ENCODE measurements at regions not wholly inside any gene's neighbourhood (a gene's known extent, or its start where the extent isn't known, plus 50 kb on each side); places are given as distances from the start of the nearest gene placed in this dataset.
"Not testable (repeated sequence)": the region's sequence is repeated elsewhere in the genome, so short reads cannot be mapped to it uniquely, and the experiment has no call there.

DNA sequence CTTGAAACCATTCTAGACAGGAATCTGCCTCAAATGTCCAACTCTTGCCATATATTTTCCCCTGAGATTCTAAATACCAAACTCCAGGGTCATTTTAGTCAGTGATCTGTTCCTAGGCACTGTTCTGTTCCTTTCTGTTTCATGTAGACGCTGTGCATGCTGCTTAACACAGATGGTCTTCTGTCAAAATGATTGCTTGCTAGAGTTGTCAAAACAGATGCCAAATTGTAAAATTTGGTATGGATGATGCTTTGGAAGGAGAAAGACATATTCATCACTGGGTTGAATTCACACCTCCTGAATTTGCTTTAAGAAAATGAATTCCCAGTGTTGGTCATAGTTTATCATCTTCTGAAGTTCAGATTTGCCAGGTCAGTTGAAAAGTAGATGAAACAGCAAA lies 425.9 kb downstream of the ETS1 start:
- no peak for DNase-seq (ENCODE audit: low spot score)

DNA sequence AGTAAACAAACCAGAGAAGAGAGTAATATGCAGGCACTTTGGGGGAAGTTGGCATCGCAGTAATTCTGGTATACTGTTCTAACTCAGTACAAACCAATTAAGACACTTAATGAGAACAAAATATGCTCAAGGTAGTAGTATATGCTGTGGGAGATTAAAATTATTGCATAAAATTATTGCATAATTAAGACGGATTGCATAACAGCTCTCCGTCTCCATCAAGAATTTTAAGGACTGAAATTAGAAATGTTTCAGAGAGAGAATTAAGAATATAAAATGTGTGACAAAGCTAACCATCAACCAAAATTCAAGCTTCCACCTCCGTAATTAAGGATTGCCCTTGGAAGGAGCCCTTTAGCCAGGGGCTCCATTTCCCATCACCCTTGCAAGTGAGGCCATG lies 428.5 kb downstream of the ETS1 start:
- no peak for DNase-seq (ENCODE audit: low spot score)

DNA sequence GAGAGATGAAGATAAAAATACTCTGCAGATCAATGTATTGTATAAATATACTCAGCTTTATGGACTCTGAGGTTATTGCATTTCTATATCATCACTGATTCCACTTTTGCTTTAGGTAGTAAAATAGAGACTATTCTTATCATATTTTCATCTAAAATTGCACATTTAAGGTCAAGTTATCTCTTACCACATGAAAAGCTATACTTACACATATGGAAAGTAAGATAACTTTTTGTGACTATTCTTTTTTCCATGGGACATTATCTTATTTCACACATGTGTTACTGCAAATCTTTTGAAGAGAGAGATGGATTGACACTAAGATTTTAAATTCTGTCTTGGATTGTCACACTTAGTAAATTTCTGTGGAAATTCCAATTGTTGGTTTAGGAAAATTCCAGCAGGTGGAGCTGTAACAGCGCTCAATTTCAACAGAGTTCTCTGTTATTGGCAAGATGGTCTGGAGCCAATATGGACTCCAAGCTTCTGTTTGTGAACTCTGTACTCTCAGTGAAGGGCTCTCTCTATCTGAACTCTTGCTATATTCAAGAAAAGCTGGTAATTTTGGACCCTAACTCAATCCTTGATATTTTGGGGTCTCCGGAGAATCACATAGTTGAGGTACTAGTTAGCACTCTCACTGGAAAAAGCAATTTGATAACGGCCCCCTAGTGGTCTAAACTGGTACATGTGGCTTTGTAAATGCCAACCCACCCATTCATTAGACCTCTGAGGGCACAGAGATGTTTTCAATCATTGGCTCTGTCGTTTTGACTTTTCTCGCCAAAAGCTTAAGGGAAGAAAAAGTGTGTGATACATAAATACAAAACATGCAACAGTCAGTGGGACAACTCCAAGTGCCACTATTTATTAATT lies 429.7 kb downstream of the ETS1 start:
- peak; percentile 48 for DNase-seq (ENCODE audit: low spot score)

DNA sequence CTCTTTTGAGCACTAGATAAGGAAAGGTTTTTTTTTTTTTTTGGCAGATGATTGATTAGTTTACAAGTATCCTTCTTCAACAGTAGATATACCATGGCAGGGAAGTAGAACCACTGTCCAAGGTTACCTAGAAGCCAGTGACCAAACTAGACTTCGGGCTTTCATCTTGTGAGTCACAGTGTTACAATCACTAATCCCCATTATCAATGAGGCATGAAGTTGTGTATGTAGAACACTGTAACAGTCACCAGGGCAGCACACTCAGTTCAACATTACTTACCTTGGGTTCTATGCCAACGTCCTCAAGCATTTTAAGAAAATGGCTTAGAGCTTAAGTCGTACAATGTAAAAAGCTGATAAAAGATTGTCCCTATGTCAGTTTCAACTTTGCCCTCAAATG lies 430.9 kb downstream of the ETS1 start:
- DNase-seq (ENCODE audit: low spot score) = no peak

DNA sequence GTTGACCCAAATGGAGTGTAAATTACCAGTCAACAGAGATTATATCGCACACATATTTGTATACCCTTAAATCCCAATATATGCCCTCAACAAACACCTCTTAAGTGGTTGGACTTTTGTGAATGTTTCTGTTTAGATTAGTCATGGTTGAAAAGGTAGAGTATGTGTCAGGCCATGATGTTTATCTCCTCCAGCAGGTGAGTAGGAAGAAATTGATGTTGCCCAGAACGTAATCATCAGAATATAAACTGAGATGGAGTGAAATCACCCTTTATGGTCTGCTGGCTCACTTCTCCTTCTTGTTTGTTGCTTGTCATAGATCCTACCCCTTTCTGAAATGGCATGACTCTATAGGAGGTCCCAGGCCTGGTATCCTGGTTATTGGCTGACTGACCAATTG lies 431.8 kb downstream of the ETS1 start:
- DNase-seq (ENCODE audit: low spot score) = no peak

DNA sequence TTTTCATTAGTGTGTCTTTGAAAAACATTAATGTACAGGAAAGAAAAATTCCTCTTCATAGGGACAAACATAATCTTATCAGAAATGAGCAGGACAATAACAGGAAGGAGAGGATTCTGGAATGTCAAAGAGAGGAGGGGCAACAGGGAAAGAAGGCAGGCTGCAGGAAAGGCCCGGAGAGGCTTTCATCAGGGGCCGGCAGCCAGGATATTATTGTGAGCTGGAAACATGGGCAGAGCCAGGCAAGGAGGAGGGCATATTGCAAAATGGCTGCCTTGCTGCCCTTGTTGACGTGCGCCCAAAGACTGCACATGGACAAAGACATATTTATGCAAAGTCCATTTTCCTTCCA lies 433.7 kb downstream of the ETS1 start:
- no peak for DNase-seq (ENCODE audit: low spot score)

DNA sequence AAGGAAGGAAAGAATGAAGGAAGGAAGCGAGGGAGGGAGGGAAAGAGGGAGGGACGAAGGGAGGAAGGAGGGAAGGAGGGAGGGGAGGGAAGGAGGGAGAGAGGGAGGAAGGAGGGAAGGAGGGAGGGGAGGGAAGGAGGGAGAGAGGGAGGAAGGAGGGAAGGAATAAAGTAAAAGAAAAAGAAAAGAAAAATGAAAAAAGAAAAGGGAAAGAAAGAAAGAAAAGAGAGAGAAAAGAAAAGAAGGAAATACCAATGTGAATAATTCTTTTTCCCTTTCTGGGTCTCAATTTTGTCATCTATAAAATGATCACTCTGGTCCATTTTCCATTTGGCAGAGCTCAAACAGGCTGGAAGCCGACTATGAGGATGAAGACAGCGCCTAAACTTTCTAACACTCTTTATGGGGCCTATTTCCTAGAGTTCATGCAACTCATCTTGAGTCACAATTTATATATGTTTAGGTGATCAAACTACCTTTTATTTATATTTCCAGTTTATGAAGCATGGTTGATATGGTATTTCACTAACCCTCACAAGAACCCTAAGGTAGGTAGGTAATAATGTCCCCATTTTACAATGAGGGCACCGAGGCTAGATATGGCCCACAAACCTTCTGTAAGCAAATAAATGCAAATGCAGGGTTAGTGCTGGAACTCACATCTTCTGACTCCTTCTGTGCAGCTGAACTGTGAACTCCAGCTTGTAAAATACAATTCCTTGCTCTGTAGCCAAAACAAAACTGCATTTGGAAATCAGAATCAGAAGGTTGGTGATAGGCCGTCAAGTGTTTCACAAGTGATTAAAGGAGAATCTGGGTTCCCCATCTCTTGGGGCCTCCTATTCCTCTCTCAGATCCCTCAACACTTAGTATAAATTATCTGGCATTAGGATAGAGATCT lies 434.3 kb downstream of the ETS1 start:
- DNase-seq (ENCODE audit: low spot score) = no peak

DNA sequence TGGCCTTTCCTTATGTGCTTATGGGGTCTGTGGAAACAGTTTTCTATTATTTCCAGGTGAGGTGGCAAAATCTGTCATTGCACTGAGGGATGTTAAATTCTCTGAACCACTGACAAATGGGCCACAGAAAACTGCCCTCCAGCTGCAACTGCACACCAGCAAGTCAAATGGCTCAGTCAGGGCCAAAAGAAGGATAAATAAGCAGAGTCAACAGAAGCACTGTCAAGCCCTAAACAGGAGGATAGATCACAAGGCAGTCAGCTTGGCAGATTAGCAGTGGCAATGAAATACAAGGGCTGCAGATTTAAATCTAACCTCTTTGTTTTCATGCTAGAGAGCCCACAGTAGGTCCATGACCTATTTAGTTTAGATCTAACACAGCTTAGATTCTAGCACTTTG lies 435.6 kb downstream of the ETS1 start:
- no peak for DNase-seq (ENCODE audit: low spot score)

DNA sequence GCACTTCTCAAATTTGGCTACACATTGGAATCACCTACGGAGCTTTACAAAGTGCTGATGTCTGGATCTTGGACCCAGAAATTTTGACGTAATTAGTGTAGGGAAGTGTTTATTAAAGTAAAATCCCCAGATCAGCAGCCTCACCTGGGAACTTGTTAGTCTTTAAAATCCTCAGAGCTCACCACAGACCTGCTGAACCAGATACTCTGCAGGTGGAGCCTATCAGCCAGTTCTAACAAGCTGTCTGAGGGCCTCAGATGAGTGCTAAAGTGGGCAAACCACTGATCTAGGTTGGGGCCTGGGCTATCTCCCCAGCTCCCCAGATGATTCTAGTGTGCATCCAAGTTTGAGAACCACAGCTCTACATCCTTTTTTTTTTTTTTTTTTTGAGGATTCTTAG lies 436.0 kb downstream of the ETS1 start:
- DNase-seq (ENCODE audit: low spot score) = no peak

DNA sequence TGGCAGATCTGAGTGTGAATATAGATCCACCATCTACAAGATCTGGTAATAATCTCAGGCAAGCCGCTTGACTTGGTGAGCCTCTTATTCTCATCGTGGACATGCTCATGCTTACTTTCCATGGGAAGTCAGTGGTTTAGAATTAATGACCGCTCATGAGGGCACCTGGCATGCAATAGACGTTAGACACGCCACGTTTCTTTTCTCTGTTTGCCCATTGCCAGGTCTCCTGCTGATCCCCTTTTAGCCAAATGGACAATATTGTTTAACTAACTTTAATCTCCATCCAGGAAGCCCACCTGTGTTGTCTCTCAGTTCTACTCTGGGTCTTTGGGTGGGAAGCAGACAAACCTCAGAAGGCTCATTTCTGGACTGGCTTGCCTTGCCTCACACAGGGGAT lies 439.1 kb downstream of the ETS1 start:
- no peak for DNase-seq (ENCODE audit: low spot score)

DNA sequence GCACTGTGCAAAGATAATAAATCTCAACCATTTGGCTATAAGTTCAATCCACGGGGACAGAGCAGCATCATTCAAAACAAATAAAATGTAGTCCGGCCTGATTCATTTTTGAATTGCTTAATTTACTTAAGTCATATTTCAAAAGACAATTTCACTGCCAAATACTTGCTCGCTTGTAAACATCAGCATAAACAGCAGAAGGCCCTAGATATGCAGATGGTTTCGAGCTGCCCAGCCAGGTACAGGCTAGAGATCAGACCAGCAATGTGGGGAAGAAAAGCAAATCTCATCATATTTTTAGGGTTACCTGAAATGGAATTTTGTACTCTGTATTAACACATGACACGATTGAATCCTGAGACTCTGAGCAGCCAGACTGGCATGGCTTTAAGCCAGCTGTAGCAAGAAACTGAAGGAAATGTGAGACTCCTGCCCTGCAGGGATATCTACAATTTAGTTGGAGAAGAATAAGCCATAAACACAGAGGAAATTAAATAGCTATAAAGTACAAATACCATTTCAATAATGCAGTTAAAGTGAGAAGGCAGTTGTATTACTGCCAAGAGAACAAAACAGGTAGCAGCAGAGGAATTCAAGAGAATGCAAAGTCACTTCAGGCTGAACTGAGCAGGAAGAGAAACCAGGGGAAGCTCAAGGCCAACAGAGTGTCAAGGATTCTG lies 440.3 kb downstream of the ETS1 start:
- no peak for DNase-seq (ENCODE audit: low spot score)

DNA sequence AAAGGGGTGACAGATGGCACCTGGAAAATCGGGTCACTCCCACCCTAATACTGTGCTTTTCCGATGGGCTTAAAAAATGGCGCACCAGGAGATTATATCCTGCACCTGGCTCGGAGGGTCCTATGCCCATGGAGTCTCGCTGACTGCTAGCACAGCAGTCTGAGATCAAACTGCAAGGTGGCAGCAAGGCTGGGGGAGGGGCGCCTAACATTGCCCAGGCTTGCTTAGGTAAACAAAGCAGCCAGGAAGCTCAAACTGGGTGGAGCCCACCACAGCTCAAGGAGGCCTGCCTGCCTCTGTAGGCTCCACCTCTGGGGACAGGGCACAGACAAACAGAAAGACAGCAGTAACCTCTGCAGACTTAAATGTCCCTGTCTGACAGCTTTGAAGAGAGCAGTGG lies 447.1 kb downstream of the ETS1 start:
- not testable (repeated sequence) for DNase-seq (ENCODE audit: low spot score)

DNA sequence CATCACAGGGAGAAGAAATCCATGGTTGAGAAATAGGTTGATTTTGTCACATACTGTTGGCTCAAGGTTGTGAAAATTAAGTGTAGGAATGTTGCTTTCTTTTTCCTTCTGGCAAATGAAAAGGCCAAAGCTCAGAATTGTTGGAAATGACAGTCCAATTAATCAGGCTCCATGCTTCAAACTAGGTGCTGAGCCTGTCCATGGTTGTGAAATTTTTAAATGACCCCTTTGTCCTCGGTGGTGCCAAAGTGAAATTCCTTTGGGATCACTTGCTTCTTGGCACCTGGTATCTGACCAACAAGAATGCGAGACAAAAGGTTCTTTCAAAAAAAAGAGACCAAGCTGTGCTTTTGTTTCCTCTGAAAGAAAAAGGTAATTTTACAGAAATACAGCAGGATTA lies 451.9 kb downstream of the ETS1 start:
- DNase-seq (ENCODE audit: low spot score) = no peak

DNA sequence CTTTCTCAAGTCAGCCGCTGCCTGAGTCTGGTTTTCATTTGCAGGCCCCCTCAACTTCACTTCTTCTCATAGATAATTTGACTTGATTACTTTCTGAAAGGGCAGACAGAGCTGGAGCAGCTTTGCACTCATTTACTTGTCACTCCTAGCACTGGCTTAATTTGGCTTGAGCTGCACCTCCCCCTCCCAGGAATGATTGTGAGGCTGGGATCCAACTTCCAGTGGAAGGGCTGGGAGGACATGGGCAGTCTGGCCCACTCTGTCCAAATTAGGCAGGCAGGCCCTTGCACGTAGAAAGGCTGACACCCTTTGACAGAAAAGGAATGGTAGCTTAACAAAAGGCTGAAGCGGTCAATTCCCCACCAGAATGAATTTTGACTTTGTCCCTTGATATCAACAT lies 453.9 kb downstream of the ETS1 start:
- no peak for DNase-seq (ENCODE audit: low spot score)

DNA sequence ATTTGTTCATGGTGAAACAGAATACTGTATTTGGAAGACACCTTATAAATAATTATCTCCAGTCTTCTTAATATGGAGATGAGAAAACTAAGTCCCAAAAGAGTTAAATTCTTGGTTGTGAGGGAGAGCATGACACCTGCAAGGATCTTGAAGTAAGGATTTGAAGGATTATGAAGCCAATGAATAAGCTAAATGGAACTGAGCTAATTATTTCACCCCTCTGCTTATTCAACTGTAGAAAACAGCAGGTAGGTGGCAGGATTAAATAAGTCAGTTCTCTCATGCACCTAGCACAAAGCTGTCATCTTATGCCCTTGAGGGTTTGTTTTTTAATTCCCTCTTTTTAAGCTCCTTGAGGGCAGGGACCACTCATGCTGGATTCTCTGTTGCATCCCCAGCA lies 457.3 kb downstream of the ETS1 start:
- DNase-seq (ENCODE audit: low spot score) = no peak

DNA sequence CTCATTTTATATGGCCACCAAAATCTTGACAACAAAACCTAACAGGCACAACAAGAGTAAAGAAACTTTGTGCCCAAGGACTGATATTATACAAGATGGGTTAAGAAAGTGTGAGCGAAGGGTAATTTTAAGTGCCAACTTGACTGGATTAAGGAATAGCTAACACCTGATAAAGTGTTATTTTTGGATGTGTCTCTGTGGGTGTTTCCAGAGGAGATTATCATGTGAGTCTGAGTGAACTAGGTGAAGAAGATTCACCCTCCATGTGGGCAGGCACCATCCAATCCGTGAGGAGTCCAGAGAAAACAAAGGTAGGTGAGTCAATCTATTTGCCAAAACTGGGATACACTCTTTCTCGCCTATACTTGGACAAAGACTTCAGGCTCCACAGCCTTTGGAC lies 461.6 kb downstream of the ETS1 start:
- no peak for DNase-seq (ENCODE audit: low spot score)

DNA sequence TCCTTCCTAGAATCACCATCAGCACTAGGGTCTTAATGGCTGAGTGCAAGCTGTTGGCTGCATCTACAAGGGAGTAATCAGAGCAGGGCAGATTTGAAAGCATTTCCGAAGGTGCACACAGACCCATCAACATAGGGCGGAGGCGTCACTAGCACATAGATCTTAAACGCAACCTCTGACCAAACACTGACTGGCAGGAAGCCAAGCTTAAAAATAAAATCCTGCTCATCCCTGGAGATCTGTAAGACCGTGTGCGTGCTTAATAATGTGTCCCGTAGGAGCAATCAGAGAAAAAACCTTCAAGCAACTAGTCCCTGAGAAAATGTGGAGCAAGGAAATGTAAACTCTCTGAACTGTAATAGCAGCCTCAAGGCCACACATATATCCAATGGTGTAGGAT lies 470.5 kb downstream of the ETS1 start:
- no peak for DNase-seq (ENCODE audit: low spot score)

DNA sequence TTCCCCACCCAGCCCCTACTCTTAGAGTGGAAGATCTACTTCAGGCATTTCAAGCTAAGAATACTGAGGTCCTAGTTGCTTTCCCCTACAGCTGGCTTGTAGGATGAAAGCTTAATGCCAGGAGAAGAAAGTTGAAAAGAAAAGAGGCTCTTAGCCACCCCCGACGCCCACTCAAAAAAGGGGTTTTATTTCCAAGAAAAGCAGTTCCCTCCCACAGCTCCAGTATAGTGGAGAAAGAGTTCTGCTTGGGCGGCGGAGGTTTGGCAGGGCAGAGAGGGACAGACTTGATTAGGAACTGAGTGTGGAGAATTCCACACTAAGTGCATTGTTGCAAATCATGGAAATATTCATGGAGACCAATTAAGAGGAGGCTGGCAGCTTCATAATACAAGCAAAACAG lies 470.9 kb downstream of the ETS1 start:
- DNase-seq (ENCODE audit: low spot score) = no peak

DNA sequence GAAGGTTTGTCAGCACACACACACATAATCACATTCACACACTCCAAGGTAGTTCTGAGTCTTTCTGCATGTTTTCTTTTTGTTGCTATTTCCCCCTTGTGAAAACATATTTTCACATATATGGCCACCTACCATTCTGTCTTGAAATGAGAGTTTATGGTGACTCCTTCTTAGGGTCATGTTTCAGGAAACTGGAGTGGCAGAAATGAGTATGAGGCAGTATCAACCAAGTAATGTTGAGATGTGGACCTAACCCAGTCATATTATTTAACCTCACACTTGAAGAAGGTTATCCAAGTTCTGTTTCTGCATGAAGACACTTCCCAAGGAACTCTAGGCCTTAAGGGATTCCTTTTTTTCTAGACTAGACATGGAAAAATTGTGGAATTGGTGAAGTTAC lies 481.4 kb downstream of the ETS1 start:
- no peak for DNase-seq (ENCODE audit: low spot score)

DNA sequence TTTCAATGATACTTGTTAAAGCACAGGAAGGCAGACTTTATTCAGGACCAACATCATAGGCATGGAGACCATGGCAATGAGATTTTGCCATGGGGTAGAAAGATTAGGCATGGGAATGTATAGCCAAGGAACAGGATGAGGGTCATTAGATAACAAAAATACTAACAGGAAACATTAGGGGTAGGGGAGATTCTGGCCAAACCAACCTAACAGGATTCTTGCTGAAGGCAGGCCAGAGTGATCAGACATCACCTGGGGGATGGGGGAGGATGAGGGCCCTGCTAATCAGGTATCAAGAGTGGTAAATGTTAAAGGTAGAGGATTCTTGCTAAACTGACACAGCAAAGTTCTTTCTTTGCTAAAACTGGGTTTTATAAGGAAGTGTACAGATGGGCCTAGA lies 481.8 kb downstream of the ETS1 start:
- DNase-seq (ENCODE audit: low spot score) = no peak

DNA sequence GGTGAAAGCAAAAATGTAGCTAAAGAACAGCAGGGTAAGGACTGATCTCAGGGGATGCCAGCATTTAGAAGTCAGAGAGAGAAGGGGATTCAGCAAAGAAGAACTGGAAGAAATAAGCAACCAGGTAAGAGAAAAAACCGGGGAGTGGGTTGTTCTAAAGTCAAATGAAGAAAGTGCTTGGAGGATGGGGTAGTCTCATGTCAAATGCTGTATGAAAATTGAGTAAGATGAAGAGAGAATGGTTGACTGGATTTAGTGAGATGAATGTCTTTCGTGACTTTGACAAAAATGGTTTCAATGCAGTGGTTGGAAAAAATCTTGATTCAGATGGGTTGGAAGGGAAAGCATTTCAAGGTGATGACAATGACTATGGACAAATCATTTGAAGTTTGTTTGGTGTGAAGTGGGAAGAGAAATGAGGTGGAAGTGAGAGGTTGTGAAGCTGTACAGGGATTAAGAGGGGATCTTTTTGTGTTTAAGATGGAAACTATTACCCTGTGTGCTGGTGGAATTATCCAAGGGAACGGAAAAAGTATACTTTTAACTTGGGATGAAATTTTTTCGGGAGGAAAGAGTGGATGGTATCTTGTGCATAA lies 484.0 kb downstream of the ETS1 start:
- no peak for DNase-seq (ENCODE audit: low spot score)

DNA sequence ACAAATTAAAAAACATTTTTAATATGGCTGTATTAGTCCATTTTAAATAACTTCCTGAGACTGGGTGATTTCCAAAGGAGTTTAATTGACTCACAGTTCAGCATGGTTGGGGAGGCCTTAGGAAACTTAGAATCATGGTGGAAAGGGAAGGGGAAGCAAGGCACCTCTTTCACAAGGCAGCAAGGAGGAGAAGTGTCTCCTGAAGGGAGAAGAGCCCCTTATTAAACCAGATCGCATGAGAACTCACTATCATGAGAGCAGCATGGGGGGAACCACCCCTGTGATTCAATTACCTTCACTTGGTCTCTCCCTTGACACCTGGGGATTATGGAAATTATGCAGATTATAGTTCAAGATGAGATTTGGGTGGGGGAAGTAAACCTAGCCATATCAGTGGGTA lies 488.6 kb downstream of the ETS1 start:
- no peak for DNase-seq (ENCODE audit: low spot score)
